ENCODE measurements at regions not wholly inside any gene's neighbourhood (a gene's known extent, or its start where the extent isn't known, plus 50 kb on each side); places are given as distances from the start of the nearest gene placed in this dataset.
"Not testable (repeated sequence)": the region's sequence is repeated elsewhere in the genome, so short reads cannot be mapped to it uniquely, and the experiment has no call there.

DNA sequence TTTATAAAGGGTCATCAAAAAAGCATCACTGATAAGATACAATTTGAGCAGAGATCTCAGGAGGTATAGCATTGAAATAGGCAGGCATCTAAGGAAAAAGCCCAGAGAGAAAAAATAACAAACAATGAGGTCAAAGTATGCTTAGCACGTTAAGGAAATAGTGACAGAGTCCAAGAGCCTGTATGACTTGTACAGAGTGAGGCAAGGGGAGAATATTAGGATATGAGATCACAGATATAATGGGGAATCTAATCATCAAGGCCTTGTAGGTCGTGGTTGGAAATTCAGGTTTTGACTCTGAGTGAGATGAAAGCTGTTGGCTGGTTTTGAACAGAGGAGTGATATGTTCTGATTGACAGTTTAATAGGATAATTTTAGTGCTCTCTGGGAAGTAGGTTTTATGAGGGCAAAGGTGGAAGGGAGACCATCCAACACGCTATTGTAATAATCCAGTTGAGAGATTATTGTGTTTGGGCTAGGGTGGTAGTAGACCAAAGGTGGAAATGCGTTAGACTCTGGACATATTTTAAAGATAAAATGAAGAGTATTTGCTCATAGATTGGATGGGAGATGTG, 644.6 kb upstream of the TMPRSS15 start:
- no peak for DNase-seq (ENCODE audit: low read depth in 2 of 2)

DNA sequence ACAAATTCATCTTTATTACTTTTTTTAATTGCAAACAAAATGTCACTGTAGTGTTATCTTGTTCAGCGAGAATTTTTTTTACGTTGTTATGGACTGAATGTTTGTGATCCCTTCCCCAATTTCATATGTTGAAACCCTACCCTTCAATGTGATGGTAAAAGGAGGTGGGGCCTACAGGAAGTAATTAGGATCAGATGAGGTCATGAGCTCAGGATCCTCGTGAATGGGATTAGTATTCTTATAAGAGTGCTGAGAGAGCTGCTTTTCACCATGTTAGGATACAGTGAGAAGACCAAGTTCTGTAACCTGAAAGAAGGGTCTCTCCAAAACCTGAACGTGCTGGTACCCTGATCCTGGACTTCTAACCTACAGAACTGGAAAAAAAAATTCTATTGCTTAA, 646.0 kb upstream of the TMPRSS15 start:
- DNase-seq (ENCODE audit: low read depth in 2 of 2) = no peak

DNA sequence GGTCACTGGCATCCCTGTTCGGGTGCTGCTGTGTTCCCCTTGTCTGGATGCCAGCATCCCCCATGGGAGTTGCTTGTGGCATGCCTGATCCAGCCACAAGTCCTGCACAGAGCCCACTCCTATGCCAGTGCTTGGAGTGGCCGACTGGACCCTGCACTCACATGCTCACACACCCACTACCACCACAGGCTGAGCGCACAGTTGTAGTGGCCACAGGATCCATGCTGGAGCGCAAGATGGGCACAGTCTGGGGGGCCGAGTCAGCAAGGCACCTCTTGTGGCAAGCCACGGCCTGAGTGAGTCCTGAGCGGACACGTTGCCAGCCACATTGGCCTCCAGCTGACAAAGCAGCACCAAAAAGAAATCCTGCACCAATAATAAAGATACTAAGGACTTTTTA, 661.6 kb upstream of the TMPRSS15 start:
- no peak for DNase-seq (ENCODE audit: low read depth in 2 of 2)

DNA sequence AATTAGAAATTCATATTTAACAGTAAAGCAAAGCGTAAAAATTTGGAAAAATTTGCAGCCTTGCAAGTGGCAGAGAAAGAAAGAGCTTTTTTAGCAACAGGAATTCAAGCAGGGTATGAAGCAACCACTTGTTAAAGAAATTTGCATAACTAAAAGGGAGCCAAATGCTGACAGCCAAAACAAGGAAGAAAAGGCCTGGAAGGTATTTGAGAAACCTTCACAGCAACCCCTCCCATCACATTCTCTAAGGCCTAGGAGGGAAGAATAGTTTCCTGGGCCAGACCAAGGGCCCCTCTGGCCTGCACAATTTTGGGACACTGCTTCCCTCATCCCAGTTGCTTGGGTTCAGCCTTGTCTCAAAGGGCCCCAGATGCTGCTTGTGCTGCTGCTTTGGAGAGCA, 672.4 kb upstream of the TMPRSS15 start:
- DNase-seq (ENCODE audit: low read depth in 2 of 2) = no peak

DNA sequence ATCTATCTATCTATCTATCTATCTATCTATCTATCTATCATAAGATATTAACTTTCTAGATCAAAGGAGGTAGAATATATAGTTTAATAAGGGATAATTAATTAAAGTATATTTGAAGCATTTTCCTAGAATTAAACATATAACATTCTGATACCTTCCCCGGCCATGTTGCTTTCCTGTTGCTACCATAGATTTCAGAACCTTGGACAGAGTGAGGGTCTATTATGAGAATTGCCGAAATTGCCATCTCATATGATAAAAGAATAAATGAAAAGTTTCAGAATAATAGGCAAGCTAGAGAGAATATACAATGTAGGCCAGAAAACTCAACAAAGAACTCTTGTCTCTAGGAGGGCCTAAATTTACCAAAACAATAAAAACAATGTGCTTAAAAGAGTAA, 706.1 kb upstream of the TMPRSS15 start:
- no peak for DNase-seq (ENCODE audit: low read depth in 2 of 2)

DNA sequence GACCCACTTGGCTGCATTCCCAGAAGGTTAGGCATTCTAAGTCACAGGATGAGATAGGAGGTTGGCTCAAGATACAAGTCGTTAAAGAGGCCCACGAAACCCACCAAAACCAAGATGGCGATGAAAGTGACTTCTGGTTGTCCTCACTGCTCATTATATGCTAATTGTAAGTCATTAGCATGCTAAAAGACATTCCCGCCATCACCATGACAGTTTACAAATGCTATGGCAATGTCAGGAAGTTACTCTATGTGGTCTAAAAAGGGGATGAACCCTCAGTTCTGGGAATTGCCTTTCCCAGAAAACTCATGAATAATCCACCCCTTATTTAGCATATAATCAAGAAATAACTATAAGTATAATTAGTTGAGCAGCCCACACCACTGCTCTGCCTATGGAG, 715.7 kb upstream of the TMPRSS15 start:
- DNase-seq (ENCODE audit: low read depth in 2 of 2) = not testable (repeated sequence)

DNA sequence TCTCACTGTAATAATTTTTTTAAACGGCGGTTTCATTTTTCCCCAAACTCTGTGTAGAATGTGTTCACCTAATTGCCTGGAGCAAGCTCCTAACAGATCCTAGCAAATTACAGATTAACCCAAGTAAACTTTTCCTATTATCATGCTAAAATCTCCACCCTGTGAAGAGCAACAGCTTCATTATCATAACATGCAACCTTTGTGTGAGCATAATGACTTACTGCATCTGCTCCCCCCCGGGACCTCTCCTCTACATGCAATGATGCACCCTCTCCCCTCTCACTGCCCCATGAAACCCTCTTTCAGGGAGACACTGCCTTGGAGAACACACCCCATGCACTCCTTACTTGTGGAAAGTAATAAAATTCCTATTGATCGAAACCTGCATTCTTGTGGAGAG, 717.0 kb upstream of the TMPRSS15 start:
- DNase-seq (ENCODE audit: low read depth in 2 of 2) = no peak

DNA sequence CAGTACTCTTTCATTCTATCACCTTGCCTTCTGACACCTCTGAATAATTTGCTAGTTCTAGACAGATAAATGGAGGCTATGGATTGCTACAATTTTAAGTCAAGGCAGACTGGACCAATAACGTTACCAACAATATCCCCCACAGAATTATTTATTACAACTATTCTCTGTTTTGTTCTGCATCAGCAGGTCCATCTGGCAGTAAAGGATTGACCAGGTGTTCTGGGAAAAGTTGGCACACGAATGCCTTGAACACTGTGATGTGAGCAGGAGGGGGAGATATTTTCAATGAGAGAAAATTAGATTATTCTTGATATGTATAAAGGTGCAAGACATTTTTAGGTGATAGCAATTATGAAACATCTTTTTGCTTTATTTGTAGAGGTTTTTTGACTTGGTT, 718.8 kb upstream of the TMPRSS15 start:
- DNase-seq (ENCODE audit: low read depth in 2 of 2) = no peak

DNA sequence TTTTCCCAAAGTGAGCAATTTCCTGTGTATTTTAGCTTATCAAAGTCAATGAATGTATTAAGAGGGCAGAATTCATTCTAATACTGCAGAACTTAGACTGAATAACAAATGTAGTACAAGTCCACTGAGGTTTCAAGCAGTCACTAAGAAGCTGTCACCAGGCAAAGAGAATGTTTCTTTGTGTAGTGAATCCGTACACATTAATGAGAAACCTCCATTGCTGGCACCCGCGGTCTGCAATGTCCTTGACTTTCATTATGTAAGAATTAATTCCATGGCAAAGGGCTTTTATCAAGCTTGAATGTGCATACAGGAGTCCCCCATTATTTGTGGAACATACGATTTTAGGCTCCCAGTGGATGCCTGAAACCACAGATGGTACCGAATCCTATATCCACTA, 719.5 kb upstream of the TMPRSS15 start:
- DNase-seq (ENCODE audit: low read depth in 2 of 2) = no peak

DNA sequence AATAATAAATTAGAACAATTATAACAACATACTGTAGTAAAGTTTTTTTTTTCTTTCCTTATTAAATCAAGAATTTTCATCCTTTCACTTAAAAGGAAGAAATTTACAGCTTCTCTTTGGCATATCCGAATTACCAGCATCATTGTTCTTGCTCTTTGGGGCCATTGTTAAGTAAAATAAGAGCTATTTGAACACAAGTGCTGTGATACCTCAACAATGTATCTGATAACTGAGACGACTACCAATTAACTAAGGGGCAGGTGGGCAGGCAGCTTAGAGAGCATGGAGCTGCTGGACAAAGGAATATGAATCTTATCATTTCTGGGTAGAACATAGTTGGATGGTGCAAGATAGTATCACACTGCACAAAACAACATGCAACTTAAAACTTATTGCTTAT, 719.9 kb upstream of the TMPRSS15 start:
- no peak for DNase-seq (ENCODE audit: low read depth in 2 of 2)

DNA sequence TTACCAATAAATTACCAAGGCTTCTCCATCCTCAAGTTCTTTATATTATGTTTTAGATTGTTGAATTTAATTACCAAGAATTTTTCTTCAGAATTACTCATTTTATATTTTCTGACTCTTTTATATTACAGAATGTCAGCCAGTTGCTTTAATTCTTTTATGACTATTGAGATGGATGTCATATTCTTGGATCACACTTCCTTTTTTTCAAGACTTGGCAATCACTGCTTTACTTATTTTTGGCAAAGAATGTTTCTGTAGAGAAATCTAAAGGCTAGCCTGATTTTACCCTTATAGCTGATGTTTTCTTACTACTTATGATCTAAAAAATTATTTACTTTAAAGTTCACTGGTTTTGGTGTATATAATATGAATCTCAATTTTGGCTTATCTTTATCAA, 721.1 kb upstream of the TMPRSS15 start:
- no peak for DNase-seq (ENCODE audit: low read depth in 2 of 2)

DNA sequence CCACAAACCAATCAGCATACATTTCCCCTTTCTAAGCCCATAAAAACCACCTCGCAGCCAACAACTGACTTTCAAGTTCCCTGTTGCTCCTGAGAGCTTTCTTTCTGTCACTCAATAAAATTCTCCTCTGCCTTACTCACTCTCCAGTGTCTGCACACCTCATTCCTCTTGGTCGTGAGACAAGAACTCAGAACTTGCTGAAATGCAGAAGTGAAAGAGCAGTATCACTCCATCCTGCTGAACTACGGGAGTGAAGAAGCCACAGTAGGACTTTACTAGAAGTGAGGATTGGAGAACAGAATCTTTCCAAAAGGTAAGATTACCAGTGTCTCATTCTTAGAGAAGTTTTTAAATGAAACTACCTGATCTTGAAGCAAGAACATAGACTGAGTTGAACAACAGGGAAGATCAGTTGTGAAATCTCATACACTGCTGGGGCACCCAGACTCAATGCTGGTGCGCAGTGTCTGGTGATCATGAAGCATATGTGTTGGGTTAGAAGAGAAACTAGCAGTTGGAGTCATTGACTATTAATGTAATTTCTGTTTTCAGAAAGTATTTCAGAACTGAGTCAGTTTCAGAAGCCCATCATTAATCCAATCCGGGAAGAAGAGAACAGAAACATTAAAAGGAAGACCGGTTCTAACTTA, 726.9 kb upstream of the TMPRSS15 start:
- no peak for DNase-seq (ENCODE audit: low read depth in 2 of 2)

DNA sequence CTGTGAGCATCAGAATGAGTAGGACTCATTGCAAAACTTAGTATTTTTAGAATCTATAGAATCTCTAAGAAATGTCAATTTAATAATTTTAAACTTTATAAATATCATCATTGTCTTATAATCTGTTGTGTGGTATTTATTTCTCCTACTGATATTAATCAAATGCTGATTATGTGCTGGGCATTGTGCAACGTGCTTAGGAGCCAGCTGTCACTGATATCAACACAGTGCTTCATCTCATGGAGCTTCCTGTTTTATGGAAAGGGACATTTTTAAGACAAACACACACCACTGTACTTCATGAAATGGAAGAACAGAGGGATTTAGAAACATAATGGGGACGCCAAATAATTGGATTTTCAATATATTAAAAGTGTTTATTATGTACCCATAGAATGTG, 737.9 kb upstream of the TMPRSS15 start:
- DNase-seq (ENCODE audit: low read depth in 2 of 2) = no peak

DNA sequence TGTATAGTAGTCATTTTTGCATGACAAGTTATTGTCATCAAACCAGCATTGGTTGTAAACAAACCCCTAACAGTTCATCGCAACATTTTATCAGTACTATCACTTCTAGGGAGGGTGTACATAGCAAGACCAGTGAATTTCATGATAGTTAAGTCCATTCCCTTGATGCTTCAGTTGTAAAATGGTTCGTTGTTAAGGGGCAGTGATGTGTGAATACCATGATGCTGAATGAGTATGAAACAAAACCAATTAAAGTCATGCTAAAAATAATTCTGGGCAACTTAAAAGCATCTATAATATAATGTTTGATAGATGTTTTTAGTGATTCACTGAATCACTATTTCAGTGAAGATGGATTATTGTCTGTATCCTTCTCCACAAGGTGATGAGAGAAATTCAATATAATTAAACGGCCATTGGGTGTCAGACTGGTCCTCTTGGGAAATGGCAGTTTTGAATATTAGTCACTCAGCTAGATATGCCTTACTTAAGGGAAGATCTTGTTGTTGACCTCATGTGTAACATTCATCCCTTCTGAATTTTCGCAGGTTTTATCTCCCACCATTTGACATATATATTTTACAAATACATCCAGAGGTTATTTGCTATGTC, 742.2 kb upstream of the TMPRSS15 start:
- DNase-seq (ENCODE audit: low read depth in 2 of 2) = no peak

DNA sequence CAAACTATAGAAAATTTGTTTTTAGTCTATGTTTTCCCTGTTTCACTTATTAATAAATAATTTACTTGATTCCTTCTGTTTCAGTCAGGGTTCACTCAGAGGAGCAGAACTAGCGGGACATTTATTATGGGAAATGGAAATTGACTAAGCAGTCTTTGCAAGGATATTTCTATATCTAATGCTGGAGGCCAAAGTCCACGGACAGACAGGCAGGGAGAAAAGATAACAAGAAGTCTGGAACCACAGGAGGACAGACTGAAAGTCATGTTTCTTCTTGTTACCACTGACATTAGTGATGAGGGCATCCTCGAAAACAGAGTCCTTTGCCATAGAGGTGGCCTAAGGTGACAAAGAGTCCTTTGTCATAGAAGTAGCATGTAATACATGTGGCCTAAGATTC, 744.5 kb upstream of the TMPRSS15 start:
- no peak for DNase-seq (ENCODE audit: low read depth in 2 of 2)

DNA sequence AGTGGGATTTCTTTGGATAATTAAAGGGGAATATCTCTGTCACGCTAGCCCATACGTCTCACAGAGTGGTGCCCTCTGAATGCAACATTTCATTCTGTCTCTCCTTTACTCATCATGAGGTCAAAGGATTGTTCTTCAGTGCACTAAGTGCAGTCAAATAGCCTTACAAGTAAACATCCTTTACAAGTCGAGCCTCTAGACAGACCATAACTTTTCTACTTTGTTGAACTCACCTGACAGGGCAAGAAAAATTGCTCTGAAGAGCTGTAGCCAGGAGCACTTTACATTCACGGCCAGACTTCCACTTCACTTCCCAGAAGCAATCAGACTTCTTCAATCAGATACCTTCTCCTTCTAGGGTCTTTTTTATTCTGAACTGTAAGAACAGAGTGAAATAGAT, 768.0 kb upstream of the TMPRSS15 start:
- no peak for DNase-seq (ENCODE audit: low read depth in 2 of 2)

DNA sequence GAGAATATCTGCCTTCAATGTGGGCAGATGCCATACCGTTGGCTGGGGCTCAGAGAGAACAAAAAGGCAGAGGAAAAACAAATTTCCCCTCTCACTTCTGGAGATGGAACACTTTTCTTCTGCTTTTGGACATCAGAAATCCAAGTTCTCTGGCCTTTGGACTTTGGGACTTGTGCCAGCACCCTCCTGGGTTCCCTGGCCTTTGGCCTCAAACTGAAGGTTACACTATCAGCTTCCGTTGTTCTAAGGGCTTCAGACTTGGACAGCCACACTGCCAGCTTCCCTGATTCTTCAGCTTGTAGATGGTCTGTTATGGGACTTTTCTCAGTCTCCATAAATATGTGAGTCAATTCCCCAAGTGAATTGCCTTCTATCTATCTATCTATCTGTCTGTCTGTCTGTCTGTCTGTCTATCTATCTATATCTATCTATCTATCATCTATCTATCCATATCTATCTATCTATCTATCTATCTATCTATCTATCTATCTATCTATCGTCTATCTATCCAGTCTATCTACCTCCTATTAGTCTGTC, 778.1 kb upstream of the TMPRSS15 start:
- DNase-seq (ENCODE audit: low read depth in 2 of 2) = no peak

DNA sequence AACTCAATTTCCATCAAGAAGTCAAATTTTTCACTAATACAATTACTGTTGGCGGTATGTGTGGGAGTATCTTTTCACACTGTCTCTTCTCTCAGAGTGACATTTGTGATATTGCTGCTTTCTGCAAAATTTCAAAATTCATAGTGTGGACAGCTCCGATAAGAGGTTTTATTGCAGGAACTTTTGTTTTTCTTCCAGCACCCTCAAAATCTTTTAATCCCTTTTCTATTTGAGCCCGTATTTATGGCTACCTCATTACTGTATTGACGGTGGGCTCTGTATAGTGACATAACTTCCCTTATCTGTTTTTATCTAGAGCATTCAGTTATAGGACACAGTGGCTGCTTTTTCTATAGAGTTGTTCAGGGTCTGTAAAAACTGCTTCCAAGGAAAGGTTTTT, 794.4 kb upstream of the TMPRSS15 start:
- DNase-seq (ENCODE audit: low read depth in 2 of 2) = no peak

DNA sequence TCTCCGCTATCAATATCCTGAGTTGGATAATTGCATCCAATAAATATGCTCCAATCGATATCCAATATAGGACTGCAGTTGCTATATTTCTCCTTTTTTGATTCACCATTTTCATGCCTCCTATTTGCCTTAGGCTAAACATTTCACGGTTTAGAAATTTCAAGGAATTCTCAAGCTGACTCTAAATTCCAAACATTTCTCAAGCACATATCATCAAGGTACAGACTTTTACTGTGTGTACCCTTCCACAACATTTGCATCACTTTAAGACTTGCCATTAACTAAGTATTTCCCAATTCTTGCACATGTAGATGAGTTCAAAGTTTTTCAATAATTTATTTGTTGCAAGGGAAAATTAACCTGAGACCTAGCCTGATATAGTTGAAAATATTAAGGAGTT, 795.2 kb upstream of the TMPRSS15 start:
- DNase-seq (ENCODE audit: low read depth in 2 of 2) = no peak

DNA sequence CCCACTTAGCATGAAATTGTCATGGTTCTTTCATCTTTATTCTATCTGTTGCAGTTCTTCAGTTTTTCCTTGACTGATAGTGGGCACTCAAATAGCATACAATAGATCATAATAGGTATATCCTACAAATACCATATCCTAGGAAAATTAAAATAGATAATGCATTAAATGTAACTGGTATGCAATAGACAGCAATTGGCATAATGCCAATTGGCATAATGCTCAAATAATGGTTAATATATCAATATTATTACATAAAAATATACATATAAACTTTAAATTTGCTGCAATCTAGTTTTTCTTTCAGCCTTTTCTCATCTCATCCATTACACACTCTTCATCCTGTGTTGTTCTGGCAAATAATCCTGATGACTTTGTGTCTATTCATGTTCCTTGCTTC, 814.6 kb upstream of the TMPRSS15 start:
- DNase-seq (ENCODE audit: low read depth in 2 of 2) = no peak

DNA sequence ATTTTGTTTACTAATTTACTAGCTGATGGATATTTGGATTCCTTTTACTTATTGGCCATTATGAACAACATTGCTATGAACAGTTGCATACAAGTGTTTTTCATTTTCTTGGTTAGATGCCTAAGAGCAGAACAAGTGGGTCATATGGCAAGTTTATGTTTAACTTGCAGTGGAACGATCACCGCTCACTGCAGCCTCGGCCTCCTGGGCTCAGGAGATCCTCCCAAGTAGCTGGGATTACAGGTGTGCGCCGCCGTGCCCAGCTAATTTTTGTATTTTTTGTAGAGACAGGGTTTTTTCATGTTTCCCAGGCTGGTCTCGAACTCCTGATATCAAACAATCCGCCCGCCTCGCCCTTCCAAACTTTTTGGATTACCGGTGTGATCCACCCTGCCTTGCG, 820.5 kb upstream of the TMPRSS15 start:
- DNase-seq (ENCODE audit: low read depth in 2 of 2) = no peak

DNA sequence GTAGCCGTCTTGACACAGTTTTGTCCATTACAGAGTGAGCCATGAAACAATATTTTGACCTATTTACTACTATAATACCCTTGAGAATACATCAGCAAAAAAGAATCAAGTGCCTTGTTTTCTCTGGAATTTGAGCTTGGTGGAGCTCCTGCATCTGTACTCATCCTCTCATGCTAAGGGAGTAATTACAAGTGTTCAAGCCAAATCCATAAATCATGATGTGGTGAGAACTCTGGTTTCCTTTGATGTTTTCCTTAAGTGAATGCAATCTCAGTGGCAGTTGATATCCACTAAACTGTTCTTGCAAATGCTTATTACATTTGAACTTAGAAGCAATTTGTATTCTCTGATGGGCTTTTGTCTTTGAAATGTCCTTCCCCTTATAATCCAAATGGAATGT, 824.6 kb upstream of the TMPRSS15 start:
- DNase-seq (ENCODE audit: low read depth in 2 of 2) = no peak

DNA sequence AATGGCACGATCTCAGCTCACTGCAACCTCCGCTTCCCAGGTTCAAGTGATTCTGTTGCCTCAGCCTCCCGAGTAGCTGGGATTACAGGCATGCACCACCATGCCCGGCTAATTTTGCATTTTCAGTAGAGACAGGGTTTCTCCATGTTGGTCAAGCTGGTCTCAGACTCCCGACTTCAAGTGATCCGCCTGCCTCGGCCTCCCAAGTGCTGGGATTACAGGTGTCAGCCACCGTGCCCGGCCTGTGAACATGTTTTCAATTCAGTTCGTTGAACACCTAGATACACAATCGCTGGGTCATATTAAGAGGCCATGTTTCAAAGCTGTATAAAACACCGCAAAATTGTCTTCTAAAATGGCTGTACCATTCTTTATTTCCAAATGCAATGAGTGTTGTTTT, 830.3 kb upstream of the TMPRSS15 start:
- DNase-seq (ENCODE audit: low read depth in 2 of 2) = not testable (repeated sequence)

DNA sequence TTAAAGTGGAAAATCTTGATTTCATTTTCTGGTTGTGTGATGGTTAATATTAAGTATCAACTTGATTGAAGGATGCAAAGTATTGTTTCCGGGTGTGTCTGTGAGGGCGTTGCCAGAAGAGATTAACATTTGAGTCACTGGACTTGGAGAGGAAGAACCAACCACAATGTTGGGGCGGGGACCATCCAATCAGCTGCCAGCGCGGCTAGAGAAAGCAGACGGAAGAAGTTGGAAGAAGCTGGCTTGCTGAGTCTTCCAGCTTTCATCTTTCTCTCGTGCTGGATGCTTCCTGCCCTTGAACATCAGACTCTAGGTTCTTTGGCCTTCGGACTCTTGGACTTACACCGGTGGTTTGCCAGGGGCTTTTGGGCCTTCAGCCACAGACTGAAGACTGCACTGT, 832.6 kb upstream of the TMPRSS15 start:
- no peak for DNase-seq (ENCODE audit: low read depth in 2 of 2)

Data from stimulated activated CD8-positive, alpha-beta memory T cell treated with anti-CD3 and anti-CD28 coated beads, Interleukin-2, amount 100 ng/mL, for 48 hours (primary cell).